GM12878 (cell line): ENCODE measurements at regions not wholly inside any gene's neighbourhood (a gene's known extent, or its start where the extent isn't known, plus 50 kb on each side); places are given as distances from the start of the nearest gene placed in this dataset.
"Not testable (repeated sequence)": the region's sequence is repeated elsewhere in the genome, so short reads cannot be mapped to it uniquely, and the experiment has no call there.

ENCODE experiments used
- BRCA1 ChIP-seq: IDR thresholded peaks from 2 replicates; pipeline ENCODE4 v1.6.1; 2011; ENCODE audit warnings: low read depth, low read length, improper control_type of control experiment
- ETV6 ChIP-seq, 2 experiments: fragments of 450-650 bp in 1 of 2; IDR thresholded peaks in 1 of 2; conservative IDR thresholded peaks in 1 of 2; 2 replicates each; pipeline ENCODE4 v1.6.1; 2014; ENCODE audit warnings: antibody characterized with exemption in 1 of 2, borderline replicate concordance in 1 of 2, low read depth in 1 of 2, mild to moderate bottlenecking in 1 of 2, moderate library complexity in 1 of 2
- GABPA ChIP-seq: IDR thresholded peaks from 2 replicates; pipeline ENCODE4 v1.6.1; 2014; ENCODE audit warnings: antibody characterized with exemption, low read depth, mild to moderate bottlenecking, inconsistent platforms
- MYB ChIP-seq: fragments of 150-350 bp; IDR thresholded peaks from 2 replicates; pipeline ENCODE4 v1.6.1; 2014; ENCODE audit warnings: mild to moderate bottlenecking, low read depth, low read length, borderline replicate concordance
- NFIC ChIP-seq: IDR thresholded peaks from 2 replicates; pipeline ENCODE4 v1.6.1; 2012; ENCODE audit warnings: low read depth, mild to moderate bottlenecking, inconsistent platforms, low read length, moderate library complexity
- POLR2AphosphoS5 ChIP-seq: IDR thresholded peaks from 2 replicates; pipeline ENCODE4 v1.6.1; 2011; ENCODE audit warnings: mild to moderate bottlenecking, low read length, inconsistent platforms
- RFX5 ChIP-seq: IDR thresholded peaks from 2 replicates; pipeline ENCODE4 v1.6.1; 2011; ENCODE audit warnings: low read depth, low read length, improper control_type of control experiment
- SP1 ChIP-seq: IDR thresholded peaks from one replicate; pipeline ENCODE4 v1.6.1; 2011; ENCODE audit warnings: low read depth, low read length
- TBL1XR1 ChIP-seq: IDR thresholded peaks from 2 replicates; pipeline ENCODE4 v1.6.1; 2012; ENCODE audit warnings: low read depth, low read length, improper control_type of control experiment
- ZNF24 ChIP-seq: fragments of 450-650 bp; IDR thresholded peaks from 2 replicates; pipeline ENCODE4 v1.6.1; 2017; ENCODE audit warnings: antibody characterized with exemption, mild to moderate bottlenecking
- TF ChIP-seq, protein P1 (sequence below), 3 experiments: IDR thresholded peaks in 2 of 3; conservative IDR thresholded peaks in 1 of 3; 2 replicates each; pipeline ENCODE4 v1.5.1; 2011; ENCODE audit warnings: low read depth in 3 of 3, low read length in 3 of 3, mild to moderate bottlenecking in 3 of 3, control low read depth in 2 of 3, moderate library complexity in 2 of 3, inconsistent platforms in 1 of 3, mixed read lengths in 1 of 3; ENCODE audit not compliant: control insufficient read depth in 2 of 3, insufficient read depth in 1 of 3; ENCODE audit errors: extremely low read depth in 1 of 3
- TF ChIP-seq, protein P2 (sequence below): fragments of 450-650 bp; formaldehyde crosslinking; IDR thresholded peaks from 2 replicates; pipeline ENCODE4 v1.5.0; 2022; ENCODE audit warnings: mild to moderate bottlenecking, missing genetic modification characterization
- TF ChIP-seq, protein P3 (sequence below): IDR thresholded peaks from 2 replicates; pipeline ENCODE4 v1.6.1; 2011; ENCODE audit warnings: low read depth, low read length, improper control_type of control experiment, borderline replicate concordance

DNA sequence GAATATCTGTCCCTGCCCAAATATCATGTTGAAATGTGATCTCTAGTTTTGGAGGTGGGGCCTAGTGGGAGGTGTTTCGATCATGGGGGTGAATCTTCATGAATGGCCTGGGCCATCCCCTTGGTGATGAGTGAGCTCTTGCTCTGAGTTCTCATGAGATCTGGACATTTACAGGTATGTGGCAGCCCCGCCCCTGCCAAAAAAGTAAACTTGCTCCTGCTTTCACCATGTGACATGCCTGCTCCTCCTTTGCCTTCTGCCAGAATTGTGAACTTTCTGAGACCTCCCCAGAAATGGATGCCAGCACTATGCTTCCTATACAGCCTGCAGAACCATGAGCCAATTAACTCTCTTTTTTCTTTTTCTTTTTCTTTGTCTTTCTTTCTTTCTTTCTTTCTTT, 229.3 kb downstream of the POTEG start:
- TF ChIP-seq POLR2AphosphoS5; NFIC; SP1; ZNF24; TBL1XR1; BRCA1; RFX5; MYB; ETV6 (conservative IDR thresholded peaks at IDR 0.05 in 1 of 2, IDR thresholded peaks at IDR 0.05 in 1 of 2; ENCODE audit: borderline replicate concordance in 1 of 2, low read depth in 1 of 2); GABPA: not testable (repeated sequence)
- TF ChIP-seq, protein P1, sequence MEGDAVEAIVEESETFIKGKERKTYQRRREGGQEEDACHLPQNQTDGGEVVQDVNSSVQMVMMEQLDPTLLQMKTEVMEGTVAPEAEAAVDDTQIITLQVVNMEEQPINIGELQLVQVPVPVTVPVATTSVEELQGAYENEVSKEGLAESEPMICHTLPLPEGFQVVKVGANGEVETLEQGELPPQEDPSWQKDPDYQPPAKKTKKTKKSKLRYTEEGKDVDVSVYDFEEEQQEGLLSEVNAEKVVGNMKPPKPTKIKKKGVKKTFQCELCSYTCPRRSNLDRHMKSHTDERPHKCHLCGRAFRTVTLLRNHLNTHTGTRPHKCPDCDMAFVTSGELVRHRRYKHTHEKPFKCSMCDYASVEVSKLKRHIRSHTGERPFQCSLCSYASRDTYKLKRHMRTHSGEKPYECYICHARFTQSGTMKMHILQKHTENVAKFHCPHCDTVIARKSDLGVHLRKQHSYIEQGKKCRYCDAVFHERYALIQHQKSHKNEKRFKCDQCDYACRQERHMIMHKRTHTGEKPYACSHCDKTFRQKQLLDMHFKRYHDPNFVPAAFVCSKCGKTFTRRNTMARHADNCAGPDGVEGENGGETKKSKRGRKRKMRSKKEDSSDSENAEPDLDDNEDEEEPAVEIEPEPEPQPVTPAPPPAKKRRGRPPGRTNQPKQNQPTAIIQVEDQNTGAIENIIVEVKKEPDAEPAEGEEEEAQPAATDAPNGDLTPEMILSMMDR (IDR thresholded peaks at IDR 0.05 in 2 of 3, conservative IDR thresholded peaks at IDR 0.05 in 1 of 3; ENCODE audit: control insufficient read depth in 2 of 3, extremely low read depth in 1 of 3, insufficient read depth in 1 of 3, low read depth in 3 of 3, low read length in 3 of 3): not testable (repeated sequence)
- TF ChIP-seq, protein P2, sequence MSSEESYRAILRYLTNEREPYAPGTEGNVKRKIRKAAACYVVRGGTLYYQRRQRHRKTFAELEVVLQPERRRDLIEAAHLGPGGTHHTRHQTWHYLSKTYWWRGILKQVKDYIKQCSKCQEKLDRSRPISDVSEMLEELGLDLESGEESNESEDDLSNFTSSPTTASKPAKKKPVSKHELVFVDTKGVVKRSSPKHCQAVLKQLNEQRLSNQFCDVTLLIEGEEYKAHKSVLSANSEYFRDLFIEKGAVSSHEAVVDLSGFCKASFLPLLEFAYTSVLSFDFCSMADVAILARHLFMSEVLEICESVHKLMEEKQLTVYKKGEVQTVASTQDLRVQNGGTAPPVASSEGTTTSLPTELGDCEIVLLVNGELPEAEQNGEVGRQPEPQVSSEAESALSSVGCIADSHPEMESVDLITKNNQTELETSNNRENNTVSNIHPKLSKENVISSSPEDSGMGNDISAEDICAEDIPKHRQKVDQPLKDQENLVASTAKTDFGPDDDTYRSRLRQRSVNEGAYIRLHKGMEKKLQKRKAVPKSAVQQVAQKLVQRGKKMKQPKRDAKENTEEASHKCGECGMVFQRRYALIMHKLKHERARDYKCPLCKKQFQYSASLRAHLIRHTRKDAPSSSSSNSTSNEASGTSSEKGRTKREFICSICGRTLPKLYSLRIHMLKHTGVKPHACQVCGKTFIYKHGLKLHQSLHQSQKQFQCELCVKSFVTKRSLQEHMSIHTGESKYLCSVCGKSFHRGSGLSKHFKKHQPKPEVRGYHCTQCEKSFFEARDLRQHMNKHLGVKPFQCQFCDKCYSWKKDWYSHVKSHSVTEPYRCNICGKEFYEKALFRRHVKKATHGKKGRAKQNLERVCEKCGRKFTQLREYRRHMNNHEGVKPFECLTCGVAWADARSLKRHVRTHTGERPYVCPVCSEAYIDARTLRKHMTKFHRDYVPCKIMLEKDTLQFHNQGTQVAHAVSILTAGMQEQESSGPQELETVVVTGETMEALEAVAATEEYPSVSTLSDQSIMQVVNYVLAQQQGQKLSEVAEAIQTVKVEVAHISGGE (CRISPR knock-in tag): not testable (repeated sequence)
- TF ChIP-seq, protein P3, sequence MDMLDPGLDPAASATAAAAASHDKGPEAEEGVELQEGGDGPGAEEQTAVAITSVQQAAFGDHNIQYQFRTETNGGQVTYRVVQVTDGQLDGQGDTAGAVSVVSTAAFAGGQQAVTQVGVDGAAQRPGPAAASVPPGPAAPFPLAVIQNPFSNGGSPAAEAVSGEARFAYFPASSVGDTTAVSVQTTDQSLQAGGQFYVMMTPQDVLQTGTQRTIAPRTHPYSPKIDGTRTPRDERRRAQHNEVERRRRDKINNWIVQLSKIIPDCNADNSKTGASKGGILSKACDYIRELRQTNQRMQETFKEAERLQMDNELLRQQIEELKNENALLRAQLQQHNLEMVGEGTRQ: not testable (repeated sequence)
